HG02642 (cell line): ENCODE measurements at regions not wholly inside any gene's neighbourhood (a gene's known extent, or its start where the extent isn't known, plus 50 kb on each side); places are given as distances from the start of the nearest gene placed in this dataset.
"Not testable (repeated sequence)": the region's sequence is repeated elsewhere in the genome, so short reads cannot be mapped to it uniquely, and the experiment has no call there.

Experiments used
- ATAC-seq: cut with Tn5 transposase; IDR thresholded peaks from one replicate; pipeline ENCODE4 v1.9.1; 2021; ENCODE audit warnings: mild to moderate bottlenecking; ENCODE audit not compliant: unreplicated experiment, poor library complexity

DNA sequence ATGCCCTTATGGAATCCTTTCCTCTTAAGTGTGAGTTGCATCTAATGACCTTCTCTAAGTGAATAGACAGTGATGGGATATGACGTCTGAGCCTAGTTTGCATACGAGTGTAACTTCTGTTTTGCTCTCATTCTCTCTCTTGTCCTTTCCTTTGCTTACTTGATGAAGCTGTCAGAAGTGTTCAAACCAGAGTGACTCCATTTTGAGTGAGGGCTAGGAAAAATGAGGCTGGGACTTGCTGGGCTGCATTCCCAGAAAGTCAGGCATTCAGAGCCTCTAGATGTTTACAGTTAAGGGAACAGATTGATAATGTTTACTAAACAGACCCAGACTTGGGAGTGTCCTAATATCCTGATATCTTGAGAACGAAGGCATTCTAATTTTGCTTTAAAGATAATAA lies 311.2 kb upstream of the SOX4 start:
- ATAC-seq = not testable (repeated sequence)

DNA sequence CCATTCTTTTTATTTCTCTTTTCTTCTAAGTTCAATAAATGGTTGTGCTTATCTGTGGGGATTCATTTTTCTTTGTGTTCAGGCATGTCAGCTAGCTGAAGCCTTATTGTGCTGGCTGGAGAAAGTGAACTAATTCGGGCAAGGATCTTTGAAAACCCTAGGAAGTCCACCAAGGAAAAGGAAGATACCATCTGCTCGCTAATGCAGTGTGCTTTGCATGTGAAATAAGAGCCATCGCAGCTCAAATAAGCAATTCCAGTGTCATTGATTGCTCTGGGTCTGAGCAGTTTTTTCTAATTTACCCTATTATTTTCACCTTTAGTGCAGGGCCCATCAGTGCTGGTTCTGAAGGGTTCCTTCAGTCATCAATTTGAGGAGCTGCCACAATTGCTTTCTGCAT lies 309.4 kb upstream of the SOX4 start:
- no peak for ATAC-seq

DNA sequence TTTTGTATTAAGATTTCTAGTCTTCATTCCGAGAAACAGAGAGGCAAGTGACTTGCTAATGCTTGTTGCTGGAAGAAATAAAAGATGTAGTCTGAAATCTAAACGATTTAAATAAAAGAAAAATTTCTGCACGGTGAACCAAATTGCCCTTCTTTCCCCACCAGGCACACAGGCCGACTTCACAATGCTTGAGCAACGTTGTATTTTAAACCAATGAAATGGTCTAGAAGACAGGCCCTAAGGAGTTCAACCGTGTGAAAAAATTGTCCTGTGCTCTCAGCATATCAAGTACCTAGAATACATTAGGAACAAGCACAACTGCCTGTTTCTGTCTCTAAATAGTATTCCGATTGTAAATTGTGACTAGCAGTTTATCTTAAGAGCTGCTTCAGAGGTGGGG lies 308.8 kb upstream of the SOX4 start:
- no peak for ATAC-seq

DNA sequence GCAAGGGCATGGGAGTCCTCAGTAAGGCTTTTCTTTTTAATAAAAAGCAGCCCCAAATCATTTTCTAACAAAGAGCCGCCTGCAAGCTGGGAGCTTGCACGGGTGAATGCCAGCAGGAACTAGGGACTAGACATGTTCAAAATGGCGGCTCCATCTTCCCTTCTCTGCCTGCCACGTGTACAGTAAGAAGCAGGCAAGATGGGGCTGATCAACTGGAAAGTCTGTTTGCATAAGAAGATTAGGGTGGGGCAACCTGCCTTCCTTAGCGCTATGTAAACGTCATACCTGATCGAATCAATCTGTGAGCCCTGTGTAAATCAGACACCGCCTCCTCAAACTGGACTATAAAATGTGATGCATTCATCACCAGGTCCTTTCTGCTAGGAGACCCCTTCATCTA lies 299.4 kb upstream of the SOX4 start:
- no peak for ATAC-seq

DNA sequence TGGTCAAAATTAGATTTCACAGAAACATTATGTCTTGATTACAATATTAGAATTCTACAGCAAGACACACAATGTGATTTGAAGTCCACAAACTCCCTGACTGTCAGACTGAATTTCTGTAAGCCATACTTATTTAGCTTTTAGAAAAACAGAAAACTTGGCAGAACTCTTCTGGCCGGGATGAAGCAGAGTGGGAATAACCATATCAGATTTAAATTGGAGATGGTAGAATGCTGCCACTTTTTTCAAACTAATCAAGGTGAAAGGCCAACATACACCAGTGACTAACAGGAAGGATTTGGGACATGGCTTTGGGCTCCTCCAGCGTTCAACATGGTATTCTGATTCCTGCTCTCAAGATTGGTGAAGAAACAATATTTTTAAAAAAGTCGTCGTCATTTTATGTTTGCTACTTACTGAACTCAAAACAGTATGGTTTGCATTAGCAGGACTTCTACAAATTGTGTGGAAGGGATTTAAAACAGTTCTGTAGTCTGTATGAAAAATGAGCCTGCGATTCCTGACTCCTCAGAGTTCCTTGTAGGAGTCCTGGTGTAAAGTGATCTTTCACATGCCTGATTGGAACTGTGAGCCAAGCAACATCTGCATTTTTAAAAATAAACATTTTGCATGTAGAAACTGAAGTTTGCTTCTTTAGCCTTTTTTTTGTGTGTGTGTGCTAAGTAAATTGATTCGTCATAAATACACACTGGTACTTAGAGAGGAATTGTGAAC lies 297.9 kb upstream of the SOX4 start:
- ATAC-seq = no peak

DNA sequence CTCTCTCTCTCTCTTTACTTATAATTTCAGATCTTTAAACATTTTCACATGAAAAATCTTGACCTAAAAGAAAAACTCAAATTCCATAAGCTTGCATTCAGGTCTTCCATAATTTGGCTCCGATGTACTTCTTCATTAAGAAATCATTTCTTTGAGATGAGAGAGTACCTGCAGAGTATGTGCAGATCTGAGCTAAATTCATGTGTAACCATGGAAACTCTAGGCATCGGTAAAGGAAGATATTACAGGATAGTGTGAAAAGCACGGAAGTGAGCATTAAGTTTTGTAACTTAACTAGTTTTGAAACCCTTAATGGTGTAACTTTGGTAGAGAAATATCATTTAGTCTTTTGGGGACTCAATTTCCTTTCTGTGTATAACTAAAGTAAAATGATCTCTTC lies 295.9 kb upstream of the SOX4 start:
- ATAC-seq = no peak

DNA sequence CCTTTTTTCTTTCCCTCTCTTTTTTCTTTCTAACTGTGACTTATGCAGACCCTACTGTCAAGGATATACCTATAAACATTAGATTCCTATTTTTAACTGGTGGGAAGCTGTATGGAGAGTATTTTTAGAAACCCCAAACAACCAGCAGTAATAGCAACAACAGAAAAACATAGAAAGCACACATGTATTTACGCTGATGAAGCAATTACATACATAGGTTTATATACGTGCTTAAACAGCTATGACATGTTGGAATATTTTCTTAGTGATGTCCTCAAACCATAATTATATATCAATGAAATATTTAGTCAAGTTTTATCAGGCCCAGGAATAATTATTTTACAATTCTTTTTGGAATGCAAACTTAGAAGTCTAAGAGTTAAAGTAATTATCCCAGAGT lies 294.3 kb upstream of the SOX4 start:
- ATAC-seq = no peak

DNA sequence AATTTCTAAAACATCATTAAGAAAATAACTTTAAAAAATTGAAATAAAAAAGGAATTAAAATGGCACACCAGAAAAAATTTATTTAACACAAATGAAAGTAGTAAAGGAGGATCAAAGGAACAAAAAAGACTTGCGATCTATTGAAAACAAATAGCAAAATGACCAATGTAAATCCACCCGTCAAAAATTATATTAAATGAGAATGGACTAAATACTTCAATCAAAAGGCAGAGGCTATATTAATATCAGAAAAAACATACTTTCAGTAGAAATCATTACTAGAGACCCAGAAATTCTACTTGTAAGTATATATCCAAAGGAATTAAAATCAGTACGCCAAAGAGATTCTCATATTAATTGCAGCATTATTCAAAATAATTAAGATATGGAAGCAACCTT lies 293.1 kb upstream of the SOX4 start:
- ATAC-seq = no peak

DNA sequence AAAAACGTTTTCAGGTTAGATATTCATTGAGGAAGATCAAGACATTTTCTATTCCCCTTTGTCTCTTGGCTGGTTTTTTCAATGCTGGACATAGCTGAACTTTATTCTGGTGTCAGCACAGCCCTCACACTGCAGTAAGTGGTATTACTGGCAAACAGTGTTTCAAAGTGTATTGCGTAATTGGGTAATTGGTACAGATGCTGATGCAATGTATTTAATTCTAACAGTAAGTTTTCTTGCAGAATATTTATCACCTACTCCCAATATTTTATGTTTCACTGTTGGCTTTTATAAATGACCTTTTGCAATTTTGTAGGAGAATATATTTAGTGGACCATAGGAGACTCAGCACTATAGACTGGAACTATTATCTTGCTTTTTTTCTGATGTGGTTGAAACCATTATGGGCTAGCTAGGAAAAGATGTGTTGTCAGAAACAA lies 287.6 kb upstream of the SOX4 start:
- ATAC-seq = no peak

DNA sequence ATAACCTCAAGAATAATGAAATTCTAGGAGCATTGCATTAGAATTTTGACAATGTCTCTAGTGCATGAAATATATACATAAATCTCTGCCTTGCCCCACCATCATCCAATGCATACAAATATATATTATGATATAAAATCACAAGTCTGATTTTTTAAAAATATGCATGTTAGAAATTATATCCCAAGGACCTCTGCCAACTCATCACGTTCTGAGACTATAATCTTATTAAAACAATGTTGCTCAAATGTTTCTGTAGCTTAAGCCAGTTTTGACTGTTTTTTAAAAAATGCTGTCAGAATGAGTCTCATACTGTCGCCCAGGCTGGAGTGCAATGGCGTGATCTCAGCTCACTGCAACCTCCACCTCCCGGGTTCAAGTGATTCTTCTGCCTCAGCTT lies 287.0 kb upstream of the SOX4 start:
- no peak for ATAC-seq

DNA sequence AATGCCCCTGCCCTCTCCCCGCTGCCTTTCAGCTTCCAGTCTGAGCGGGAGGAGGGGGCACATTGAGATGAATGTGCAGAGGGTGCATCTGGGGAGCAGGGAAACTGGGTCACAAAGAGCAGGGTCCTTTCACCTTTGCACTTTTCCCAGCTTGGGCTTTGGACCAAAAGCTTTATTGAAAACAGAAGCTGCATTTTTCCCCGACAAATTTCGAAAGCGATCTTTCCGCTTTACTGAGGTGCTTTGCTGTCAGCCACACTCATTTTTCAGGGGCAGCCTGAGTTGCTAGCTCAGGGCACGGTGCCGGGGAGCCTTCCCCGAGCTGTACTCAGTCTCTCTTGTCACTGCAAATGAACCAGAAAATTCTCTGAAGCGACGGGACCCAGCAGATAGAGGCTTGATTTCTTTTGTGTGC lies 283.7 kb upstream of the SOX4 start:
- ATAC-seq = no peak

DNA sequence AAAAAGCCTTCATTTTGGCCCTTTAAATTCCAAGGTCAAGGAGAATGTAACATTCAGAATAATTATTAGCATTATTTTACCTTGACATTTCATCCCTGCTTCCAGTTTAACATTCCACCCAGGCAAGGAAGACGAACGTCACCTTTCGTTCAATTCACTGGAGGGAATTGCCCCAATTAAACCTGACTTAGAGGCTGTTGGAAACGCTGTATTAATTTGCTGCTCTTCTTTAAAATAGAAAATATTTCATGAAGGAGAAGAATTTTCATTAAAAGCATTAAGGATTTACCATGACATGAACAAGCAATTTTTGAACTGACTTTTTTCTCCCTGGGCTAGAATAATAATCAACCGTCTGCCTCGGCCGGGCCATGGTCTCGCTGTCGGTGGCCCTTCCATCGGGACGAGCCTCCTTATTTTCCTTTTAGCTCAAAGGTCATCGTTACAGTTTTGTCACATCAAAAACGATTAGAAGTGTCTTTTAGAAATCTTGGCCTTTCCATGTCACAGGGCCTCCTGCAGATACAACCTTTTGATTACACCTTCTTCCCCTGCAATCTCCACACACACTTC lies 282.9 kb upstream of the SOX4 start:
- no peak for ATAC-seq

DNA sequence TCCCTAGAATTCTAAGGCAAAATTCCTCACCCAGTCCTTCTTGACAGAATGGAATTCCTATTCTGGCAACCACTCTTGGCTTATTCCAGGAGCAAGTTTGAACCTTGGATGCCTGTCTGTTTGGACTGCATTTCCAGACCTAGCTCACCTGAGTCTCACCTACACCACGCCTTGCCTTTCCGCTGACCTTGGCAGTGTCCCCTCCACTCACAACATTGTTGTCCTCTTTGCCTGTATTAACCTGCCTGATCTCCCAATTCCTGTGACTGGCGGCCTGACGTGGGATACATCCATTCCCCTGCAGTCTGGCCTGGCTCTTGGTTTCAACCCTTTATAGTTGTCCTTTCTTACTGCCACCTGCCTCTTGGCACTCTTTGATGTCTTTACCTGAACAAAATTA lies 281.4 kb upstream of the SOX4 start:
- no peak for ATAC-seq

DNA sequence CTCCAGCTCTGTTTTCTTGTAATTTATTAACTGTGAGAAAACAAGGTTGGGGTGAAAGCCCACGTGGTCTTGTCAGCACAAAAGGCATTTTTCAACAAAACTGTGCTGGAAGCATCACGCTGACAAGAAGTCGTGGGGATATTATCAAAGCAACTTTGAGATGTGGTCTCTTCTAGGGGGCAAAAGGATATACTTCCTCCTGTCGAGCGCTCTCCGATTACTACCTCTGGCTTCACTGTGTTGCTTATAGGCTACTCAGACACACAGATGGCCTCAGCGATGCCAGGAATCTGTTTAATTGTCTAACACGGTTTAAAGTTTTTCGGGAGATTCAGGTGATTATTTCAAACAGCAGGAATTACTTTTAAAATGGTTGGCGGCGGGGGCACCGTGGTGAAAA lies 275.9 kb upstream of the SOX4 start:
- ATAC-seq = no peak

DNA sequence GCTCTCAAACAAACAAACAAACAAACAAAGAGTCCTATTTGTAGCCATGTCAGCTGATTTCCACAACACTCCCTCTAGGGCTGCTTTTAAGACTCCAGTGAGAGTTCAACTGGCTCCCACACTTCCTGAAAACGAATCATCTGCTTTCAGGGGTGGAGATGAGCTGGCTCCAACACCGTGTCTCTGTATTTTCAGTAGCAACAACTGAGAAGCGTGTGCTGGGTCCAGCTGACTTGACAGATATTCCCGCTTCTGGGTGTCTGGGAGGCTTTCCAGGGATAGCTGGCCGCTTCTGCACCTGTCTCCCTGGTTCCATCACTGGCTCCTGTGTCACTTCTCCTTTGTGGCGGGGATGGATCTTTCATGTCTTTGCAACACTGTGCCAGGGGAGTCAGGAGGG lies 272.5 kb upstream of the SOX4 start:
- no peak for ATAC-seq

DNA sequence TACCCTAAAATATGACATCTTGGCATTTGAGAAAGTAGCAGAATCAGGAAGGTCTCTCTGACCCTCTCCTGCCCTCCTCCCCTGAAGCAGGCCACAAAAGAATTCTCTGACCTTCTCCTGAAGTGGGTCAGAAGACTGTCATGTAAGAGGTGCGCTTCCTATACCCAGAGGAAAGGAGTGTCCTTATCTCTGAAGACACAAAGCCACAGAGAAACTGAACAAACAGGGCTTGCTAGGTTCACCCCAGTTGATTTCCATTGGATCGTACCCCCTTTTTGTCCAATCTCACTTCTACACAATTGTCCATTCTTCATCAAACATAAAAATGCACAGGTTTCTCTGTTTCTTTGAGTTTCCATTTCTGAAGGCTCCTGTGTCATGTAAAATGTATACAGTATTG lies 272.0 kb upstream of the SOX4 start:
- no peak for ATAC-seq

DNA sequence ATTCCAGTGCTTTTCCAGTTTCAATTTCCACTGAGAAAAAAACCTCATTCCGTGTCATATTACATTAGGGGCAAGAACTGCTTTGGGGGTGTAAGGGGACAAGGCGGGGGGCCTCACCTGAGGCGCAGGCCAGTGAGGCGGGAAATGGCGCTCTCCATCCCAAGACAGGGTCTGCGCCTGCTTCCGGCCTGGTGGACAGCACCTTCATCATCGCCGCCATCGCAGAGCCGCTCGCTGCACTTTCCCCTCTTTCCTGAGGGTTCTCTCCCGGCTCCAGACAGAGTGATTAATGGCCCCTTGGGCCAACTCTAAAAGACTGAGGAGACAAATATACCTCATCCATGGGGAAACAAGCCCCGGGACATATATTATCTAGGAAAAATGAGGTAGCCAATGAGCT lies 270.0 kb upstream of the SOX4 start:
- no peak for ATAC-seq

DNA sequence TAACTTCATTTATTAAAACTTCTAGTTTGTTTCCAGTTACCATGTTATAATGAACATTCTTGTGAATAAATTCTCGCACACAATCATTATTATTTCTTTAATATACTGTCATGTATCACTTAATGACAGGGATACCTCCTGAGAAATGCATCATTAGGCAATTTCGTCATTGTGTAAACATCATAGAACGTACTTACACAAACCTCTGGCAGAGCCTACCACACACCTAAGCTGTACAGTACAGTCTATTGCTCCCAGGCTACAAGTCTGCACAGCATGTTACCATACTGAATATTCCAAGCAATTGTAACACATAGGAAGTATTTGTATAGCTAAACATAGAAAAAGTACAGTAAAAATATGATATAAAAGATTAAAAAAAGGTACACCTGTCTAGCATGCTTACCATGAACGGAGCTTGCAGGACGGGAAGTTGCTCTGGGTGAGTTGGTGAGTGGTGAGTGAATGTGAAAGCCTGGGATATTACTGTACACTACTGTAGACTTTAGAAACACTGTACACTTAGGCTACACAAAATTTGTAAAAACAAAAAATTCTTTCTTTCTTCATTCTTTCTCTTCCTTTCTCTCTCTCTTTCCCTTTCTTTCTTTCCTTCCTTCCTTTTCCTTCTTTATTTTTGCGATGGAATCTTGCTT lies 268.2 kb upstream of the SOX4 start:
- no peak for ATAC-seq

DNA sequence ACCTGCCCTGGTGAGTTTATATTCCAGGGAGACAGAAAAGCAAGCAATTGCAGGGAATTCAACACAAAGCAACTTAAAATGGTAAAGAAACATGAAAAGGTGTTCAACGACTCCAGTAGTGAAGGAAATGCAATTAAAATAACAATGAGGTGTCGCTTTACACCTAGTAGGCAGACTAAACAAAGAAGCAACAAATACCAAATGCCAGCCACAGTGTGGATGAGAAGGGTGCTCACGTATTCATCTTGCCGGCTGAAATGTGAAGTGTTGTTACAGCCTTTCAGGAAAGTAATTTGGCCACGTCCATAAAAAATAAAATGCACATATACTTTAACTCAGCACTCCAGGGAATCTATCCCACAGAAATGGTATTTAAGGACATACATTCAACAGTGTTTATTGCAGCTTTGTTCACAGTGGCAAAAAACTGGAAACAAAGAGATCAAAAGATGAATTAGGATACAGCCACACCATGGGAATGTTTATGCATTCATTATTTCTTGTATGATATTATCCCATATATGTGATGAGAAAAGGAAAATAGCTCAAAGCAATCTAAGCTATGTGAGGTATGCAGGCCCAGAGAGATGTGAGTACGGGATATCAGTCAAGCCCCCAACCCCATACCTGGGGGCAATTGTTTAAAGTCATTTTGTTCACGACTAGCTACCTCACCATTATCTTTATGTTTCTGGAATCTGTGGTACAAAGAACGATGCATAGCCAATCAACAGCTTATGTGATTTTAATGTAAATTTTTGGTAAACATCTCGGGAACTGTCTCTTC lies 266.0 kb upstream of the SOX4 start:
- ATAC-seq = no peak

DNA sequence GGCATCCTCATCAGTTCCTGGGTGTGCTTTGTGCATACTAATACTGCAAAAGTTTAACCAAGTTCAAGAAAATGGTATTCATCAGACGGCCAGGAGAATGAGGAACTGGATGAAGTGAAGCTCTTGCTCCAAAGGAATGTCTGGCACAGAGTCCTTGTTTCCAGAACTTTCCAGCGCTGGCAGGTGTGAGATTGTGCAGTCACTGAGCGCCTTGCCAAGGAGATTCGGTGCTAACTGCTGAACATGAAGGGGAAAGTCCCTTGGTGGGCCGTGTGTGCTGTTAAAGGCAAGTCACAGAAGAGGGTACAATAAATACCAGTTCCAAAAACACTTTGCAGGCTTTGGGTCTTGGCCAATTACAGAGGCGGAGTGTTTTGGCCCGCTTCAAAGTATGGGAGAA lies 262.3 kb upstream of the SOX4 start:
- no peak for ATAC-seq

DNA sequence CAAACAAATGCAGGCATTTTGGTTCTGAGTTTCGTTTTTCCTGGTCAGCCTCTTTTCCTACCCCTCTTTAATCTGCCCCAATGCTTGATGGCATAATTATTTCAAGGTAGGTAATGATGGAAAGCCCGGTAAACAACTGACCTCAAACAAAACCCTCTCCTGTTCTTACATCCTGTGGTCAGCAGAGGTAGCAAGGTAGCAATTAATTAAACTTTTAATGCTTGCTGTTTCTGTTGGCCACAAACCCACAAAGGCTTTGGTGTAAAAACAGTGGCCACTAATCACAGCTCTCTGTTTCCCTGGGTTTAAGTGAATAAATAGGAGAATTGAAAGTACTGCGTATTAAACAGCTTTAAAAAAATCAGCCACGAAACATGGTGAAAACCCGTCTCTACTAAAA lies 261.5 kb upstream of the SOX4 start:
- no peak for ATAC-seq
